H1 (cell line): ENCODE measurements at regions not wholly inside any gene's neighbourhood (a gene's known extent, or its start where the extent isn't known, plus 50 kb on each side); places are given as distances from the start of the nearest gene placed in this dataset.
A peak's percentile ranks its signal among the peaks of the same experiment; 100 is the strongest.

Experiments used
- ASH2L ChIP-seq: fragments of 200-600, 300-600 bp; sonication (generic); IDR thresholded peaks from one replicate; pipeline ENCODE4 v1.7.1; 2017; ENCODE audit warnings: low read length
- EGR1 ChIP-seq: IDR thresholded peaks from 2 replicates; pipeline ENCODE4 v1.6.1; 2011; ENCODE audit warnings: low read depth, low read length, borderline replicate concordance
- EP300 ChIP-seq, 2 experiments: IDR thresholded peaks; 1 replicate in 1 of 2; 2 replicates in 1 of 2; pipeline ENCODE4 v1.6.1; 2011 to 2012; ENCODE audit warnings: low read depth in 2 of 2, low read length in 2 of 2, mild to moderate bottlenecking in 2 of 2, borderline replicate concordance in 1 of 2, inconsistent platforms in 1 of 2, moderate library complexity in 1 of 2
- EZH2 ChIP-seq: fragments of 200-600 bp; sonication (generic); IDR thresholded peaks from 2 replicates; pipeline ENCODE4 v1.7.1; 2012; ENCODE audit warnings: low read depth, mild to moderate bottlenecking, moderate library complexity, low read length, inconsistent platforms; ENCODE audit not compliant: severe bottlenecking
- KDM5A ChIP-seq: fragments of 200-600 bp; IDR thresholded peaks from 2 replicates; pipeline ENCODE4 v1.7.1; 2012; ENCODE audit warnings: mild to moderate bottlenecking, low read length, inconsistent platforms, mixed read lengths
- MAFK ChIP-seq: IDR thresholded peaks from 2 replicates; pipeline ENCODE4 v1.6.1; 2012; ENCODE audit warnings: low read depth, mild to moderate bottlenecking, improper control_type of control experiment, low read length
- POLR2A ChIP-seq, 2 experiments: IDR thresholded peaks; 1 replicate in 1 of 2; 2 replicates in 1 of 2; pipeline ENCODE4 v1.6.1; 2011; ENCODE audit warnings: low read depth in 2 of 2, low read length in 2 of 2, mild to moderate bottlenecking in 2 of 2; ENCODE audit errors: control extremely low read depth in 1 of 2
- POLR2AphosphoS5 ChIP-seq: IDR thresholded peaks from 2 replicates; pipeline ENCODE4 v1.6.1; 2011; ENCODE audit warnings: low read depth, low read length
- RFX5 ChIP-seq: IDR thresholded peaks from 2 replicates; pipeline ENCODE4 v1.6.1; 2011; ENCODE audit warnings: low read depth, low read length, improper control_type of control experiment, borderline replicate concordance
- RXRA ChIP-seq: IDR thresholded peaks from 2 replicates; pipeline ENCODE4 v1.6.1; 2011; ENCODE audit warnings: low read depth, mild to moderate bottlenecking, low read length, moderate library complexity; ENCODE audit not compliant: insufficient read depth
- TAF1 ChIP-seq: IDR thresholded peaks from 2 replicates; pipeline ENCODE4 v1.6.1; 2011; ENCODE audit warnings: mild to moderate bottlenecking, low read depth, low read length
- USF2 ChIP-seq: IDR thresholded peaks from 2 replicates; pipeline ENCODE4 v1.6.1; 2011; ENCODE audit warnings: low read length, improper control_type of control experiment
- TF ChIP-seq, protein P1 (sequence below), 3 experiments: IDR thresholded peaks; 1 replicate in 2 of 3; 2 replicates in 1 of 3; pipeline versions ENCODE4 v1.5.1 to v1.6.1; 2011; ENCODE audit warnings: low read length in 3 of 3, mild to moderate bottlenecking in 3 of 3, inconsistent platforms in 2 of 3, low read depth in 1 of 3, moderate library complexity in 1 of 3; ENCODE audit not compliant: insufficient read depth in 1 of 3; ENCODE audit errors: control extremely low read depth in 1 of 3

DNA sequence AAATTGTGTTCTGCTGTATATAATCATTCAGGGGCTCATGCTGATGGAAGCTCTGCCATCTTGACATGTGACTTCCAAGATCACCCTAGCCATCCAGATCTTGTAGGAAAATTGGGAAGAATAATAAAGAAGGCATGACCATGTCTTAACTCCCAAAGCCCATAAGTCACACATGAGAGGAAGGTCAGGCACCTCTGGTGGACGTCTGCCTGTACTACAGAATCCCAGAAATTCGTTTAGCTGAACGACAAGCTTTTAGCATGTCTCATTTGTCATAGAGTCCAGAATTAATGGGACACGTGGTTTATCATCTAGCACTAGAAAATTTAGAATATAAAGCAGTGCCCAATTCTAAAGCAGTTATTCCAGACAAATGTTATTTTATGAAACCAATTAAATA, 212.7 kb downstream of the CENPC start:
- TF ChIP-seq, protein P1, sequence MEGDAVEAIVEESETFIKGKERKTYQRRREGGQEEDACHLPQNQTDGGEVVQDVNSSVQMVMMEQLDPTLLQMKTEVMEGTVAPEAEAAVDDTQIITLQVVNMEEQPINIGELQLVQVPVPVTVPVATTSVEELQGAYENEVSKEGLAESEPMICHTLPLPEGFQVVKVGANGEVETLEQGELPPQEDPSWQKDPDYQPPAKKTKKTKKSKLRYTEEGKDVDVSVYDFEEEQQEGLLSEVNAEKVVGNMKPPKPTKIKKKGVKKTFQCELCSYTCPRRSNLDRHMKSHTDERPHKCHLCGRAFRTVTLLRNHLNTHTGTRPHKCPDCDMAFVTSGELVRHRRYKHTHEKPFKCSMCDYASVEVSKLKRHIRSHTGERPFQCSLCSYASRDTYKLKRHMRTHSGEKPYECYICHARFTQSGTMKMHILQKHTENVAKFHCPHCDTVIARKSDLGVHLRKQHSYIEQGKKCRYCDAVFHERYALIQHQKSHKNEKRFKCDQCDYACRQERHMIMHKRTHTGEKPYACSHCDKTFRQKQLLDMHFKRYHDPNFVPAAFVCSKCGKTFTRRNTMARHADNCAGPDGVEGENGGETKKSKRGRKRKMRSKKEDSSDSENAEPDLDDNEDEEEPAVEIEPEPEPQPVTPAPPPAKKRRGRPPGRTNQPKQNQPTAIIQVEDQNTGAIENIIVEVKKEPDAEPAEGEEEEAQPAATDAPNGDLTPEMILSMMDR (IDR thresholded peaks at IDR 0.05; ENCODE audit: control extremely low read depth in 1 of 3, insufficient read depth in 1 of 3, low read depth in 1 of 3, low read length in 3 of 3), result peak; percentile 15 to 68 (median 24); a peak in 3 of 4 replicates
- no peak for TF ChIP-seq POLR2A (IDR thresholded peaks at IDR 0.05; ENCODE audit: control extremely low read depth in 1 of 2, low read depth in 2 of 2, low read length in 2 of 2)
- TF ChIP-seq RXRA, result no peak
- no peak for TF ChIP-seq EP300 (IDR thresholded peaks at IDR 0.05; ENCODE audit: borderline replicate concordance in 1 of 2, low read depth in 2 of 2, low read length in 2 of 2)
- TF ChIP-seq TAF1, result no peak
- no peak for TF ChIP-seq KDM5A
- no peak for TF ChIP-seq MAFK
- no peak for TF ChIP-seq ASH2L
- no peak for TF ChIP-seq POLR2AphosphoS5
- TF ChIP-seq RFX5, result no peak
- TF ChIP-seq EZH2, result no peak
- TF ChIP-seq EGR1, result no peak
- TF ChIP-seq USF2, result no peak
